Neutrophil (primary cell): ENCODE measurements at regions not wholly inside any gene's neighbourhood (a gene's known extent, or its start where the extent isn't known, plus 50 kb on each side); places are given as distances from the start of the nearest gene placed in this dataset.

Experiments
- H3K27ac ChIP-seq: fragments of 200-600 bp; sonication (generic); 2 replicates; pipeline ENCODE4 v1.5.1; 2016; ENCODE audit warnings: mild to moderate bottlenecking, moderate library complexity
- H3K27me3 ChIP-seq: fragments of 200-600 bp; sonication (generic); 2 replicates; pipeline ENCODE4 v1.6.0; 2016; ENCODE audit warnings: mild to moderate bottlenecking
- H3K36me3 ChIP-seq: fragments of 200-600 bp; sonication (generic); 2 replicates; pipeline ENCODE4 v1.5.1; 2017
- H3K4me1 ChIP-seq, 2 experiments: fragments of 200-600 bp in 1 of 2; sonication (generic) in 1 of 2; 1 replicate in 1 of 2; 2 replicates in 1 of 2; pipeline versions ENCODE4 v1.5.1 to v1.6.1; 2013 to 2016; ENCODE audit warnings: low read depth in 1 of 2, low read length in 1 of 2, mild to moderate bottlenecking in 1 of 2, moderate library complexity in 1 of 2; ENCODE audit not compliant: control insufficient read depth in 1 of 2, insufficient read depth in 1 of 2
- H3K4me3 ChIP-seq, 2 experiments: fragments of 200-600 bp in 1 of 2; sonication (generic) in 1 of 2; 1 replicate in 1 of 2; 2 replicates in 1 of 2; pipeline ENCODE4 v1.5.1; 2013 to 2016; ENCODE audit warnings: low read depth in 1 of 2, low read length in 1 of 2, mild to moderate bottlenecking in 1 of 2, moderate library complexity in 1 of 2
- H3K9me3 ChIP-seq: fragments of 200-600 bp; sonication (generic); 2 replicates; pipeline ENCODE4 v1.5.1; 2016
- TF ChIP-seq, protein P1 (sequence below): fragments of 200-600 bp; sonication (generic); IDR thresholded peaks from 2 replicates; pipeline ENCODE4 v1.5.1; 2016; ENCODE audit warnings: antibody characterized with exemption

GRCh38 chr16:49097964-49098363 lies 183.7 kb downstream of the CBLN1 start:
- Histone ChIP-seq H3K4me1 (no peaks in the 10 kb centered on the region), H3K4me3 (no peak overlapping the region), H3K36me3 (no peaks in the 10 kb centered on the region), H3K27ac (no peak overlapping the region), H3K27me3 (no peaks in the 10 kb centered on the region), H3K9me3 (no peaks in the 10 kb centered on the region)
- TF ChIP-seq, protein P1, sequence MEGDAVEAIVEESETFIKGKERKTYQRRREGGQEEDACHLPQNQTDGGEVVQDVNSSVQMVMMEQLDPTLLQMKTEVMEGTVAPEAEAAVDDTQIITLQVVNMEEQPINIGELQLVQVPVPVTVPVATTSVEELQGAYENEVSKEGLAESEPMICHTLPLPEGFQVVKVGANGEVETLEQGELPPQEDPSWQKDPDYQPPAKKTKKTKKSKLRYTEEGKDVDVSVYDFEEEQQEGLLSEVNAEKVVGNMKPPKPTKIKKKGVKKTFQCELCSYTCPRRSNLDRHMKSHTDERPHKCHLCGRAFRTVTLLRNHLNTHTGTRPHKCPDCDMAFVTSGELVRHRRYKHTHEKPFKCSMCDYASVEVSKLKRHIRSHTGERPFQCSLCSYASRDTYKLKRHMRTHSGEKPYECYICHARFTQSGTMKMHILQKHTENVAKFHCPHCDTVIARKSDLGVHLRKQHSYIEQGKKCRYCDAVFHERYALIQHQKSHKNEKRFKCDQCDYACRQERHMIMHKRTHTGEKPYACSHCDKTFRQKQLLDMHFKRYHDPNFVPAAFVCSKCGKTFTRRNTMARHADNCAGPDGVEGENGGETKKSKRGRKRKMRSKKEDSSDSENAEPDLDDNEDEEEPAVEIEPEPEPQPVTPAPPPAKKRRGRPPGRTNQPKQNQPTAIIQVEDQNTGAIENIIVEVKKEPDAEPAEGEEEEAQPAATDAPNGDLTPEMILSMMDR: no peak

DNA sequence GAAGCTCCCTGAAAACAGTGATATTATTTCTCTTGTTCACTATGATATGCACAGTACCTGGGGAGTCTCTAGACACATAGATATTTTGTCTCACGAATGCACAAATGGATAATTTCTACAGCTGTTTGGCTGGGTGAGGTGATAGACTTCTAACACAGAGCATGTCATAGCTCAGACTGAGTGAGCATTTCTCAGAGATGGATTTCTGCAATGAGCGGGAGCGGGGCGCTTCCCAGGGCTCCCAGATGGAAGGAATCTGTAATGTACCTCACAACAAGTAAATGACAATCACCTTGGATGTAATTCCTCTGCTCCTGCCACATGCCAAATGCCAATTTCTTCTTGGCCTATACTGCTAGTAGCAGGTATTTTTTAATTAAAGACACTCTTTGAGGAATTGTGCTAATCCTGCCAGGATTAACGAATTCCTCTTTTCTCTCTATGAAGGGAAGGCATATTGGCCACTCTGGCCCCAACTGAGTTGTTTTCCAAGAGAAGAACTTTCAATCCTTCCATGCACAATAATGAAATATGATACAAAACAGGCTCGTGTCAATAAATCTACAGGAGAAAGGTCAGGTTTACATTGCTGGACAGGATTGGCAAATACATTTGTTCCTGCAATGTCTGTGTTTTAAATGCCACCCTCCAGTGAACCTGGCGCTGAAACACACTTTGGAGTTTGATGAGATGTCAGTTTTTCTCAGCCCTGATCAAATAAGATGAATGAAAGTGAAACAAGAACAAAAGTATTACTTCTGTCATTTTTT lies 185.3 kb downstream of the CBLN1 start:
- Histone ChIP-seq H3K4me3 (no peak overlapping the region), H3K9me3 (no peaks in the 10 kb centered on the region), H3K27me3 (no peaks in the 10 kb centered on the region), H3K36me3 (no peaks in the 10 kb centered on the region), H3K27ac (no peak overlapping the region), H3K4me1 (no peaks in the 10 kb centered on the region)
- TF ChIP-seq, protein P1: no peak

- no peaks in the 10 kb centered on the region for H3K36me3 ChIP-seq
- no peaks in the 10 kb centered on the region for H3K4me1 ChIP-seq
- H3K9me3 ChIP-seq: no peaks in the 10 kb centered on the region
- TF ChIP-seq, protein P1: no peak
- H3K27me3 ChIP-seq: no peaks in the 10 kb centered on the region
- H3K27ac ChIP-seq: no peak overlapping the region
- no peak overlapping the region for H3K4me3 ChIP-seq
Observed at GRCh38 chr16:49095539-49095938, 186.1 kb downstream of the CBLN1 start.

DNA sequence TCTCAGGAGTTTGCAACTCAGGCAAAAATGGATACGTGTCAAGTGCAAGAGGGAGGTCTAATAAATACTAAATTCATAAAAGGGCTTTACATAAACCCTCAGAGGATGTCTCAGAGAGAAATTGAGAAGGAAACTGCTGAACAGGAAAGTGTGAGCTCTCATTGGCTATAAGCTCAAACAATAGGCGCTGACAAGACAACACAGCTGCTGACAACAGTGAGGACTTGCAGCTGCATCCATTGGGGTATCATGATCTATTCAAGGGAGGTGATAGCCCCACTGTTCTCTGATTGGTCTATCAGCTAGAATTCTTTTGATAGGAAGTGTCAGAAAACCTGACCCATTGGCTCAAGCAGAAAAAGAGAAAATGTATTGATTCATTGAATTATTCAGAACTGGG lies 187.2 kb downstream of the CBLN1 start:
- TF ChIP-seq, protein P1: no peak
- H3K36me3 ChIP-seq: no peaks in the 10 kb centered on the region
- H3K4me3 ChIP-seq: no peak overlapping the region
- no peaks in the 10 kb centered on the region for H3K27me3 ChIP-seq
- no peaks in the 10 kb centered on the region for H3K4me1 ChIP-seq
- H3K27ac ChIP-seq: no peak overlapping the region
- no peaks in the 10 kb centered on the region for H3K9me3 ChIP-seq

- Histone ChIP-seq H3K36me3 (no peaks in the 10 kb centered on the region), H3K27me3 (no peaks in the 10 kb centered on the region), H3K4me3 (no peak overlapping the region), H3K27ac (no peak overlapping the region), H3K4me1 (no peaks in the 10 kb centered on the region), H3K9me3 (no peaks in the 10 kb centered on the region)
- TF ChIP-seq, protein P1: no peak
Observed at GRCh38 chr16:49093939-49094338, 187.7 kb downstream of the CBLN1 start.
